ENCODE measurements at regions not wholly inside any gene's neighbourhood (a gene's known extent, or its start where the extent isn't known, plus 50 kb on each side); places are given as distances from the start of the nearest gene placed in this dataset.

- no peaks in the 10 kb centered on the region for H3K79me2 ChIP-seq (ENCODE audit: insufficient read depth, low read depth)
- H3K27ac ChIP-seq = no peak overlapping the region
- no peaks in the 10 kb centered on the region for H4K20me1 ChIP-seq (ENCODE audit: insufficient read depth)
- no peak for TF ChIP-seq CTCF (conservative IDR thresholded peaks at IDR 0.05; ENCODE audit: low read depth, low read length)
- H3K4me3 ChIP-seq (IDR thresholded peaks at IDR 0.05; ENCODE audit: insufficient read depth, low read depth, low read length) = no peak overlapping the region
- H3K9ac ChIP-seq = no peak overlapping the region
- no peak overlapping the region for H2AFZ ChIP-seq (ENCODE audit: low read depth)
- no peaks in the 10 kb centered on the region for H3K4me1 ChIP-seq (ENCODE audit: low read depth, poor library complexity, severe bottlenecking)
- H3K4me2 ChIP-seq = no peak overlapping the region
- H3K36me3 ChIP-seq (ENCODE audit: insufficient read depth) = no peaks in the 10 kb centered on the region
- no peaks in the 10 kb centered on the region for H3K27me3 ChIP-seq (ENCODE audit: insufficient read depth, low read depth)
Observed at GRCh38 chr9:26247861-26248260, 569.6 kb upstream of the TUSC1 start.

DNA sequence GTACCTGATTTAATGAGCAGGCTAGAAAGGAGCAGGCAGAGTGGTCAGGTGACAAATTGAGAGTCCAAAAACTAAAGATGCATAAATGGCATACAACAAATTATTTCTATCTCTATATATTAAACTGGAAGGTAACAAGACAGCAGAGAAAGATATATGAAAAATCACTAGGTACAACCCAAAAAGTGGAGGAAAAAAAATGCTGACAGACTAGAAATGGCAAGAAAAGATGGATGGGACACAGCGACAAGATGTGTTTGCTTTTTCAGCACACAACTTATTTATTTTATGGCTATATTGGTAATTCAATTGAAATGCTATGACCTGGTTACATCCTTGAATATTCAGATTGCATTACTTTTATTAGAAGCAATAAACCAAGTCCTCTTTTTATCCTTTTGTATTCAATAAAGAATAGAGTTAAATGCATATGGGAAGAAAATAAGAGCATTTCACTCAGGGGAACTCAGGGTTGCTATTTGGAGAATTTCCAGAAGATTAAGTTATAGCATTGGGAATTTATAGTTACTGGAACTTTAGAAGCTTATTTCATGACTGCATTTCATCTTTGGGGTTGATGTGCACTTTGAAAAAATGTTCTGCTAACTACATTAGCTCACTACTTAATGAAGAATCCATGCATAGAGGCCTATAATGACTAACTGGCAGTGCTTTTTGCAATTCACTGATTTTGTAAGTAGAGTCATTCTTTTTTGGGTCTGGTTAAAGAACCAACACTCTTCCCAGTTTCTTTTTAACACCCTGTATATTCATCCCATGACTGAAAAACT lies 566.6 kb upstream of the TUSC1 start:
- Histone ChIP-seq H3K79me2 (ENCODE audit: insufficient read depth, low read depth) (no peaks in the 10 kb centered on the region), H3K4me3 (IDR thresholded peaks at IDR 0.05; ENCODE audit: insufficient read depth, low read depth, low read length) (no peak overlapping the region), H3K27ac (no peak overlapping the region), H2AFZ (ENCODE audit: low read depth) (no peak overlapping the region), H3K4me2 (no peak overlapping the region), H3K9ac (no peak overlapping the region), H3K4me1 (ENCODE audit: low read depth, poor library complexity, severe bottlenecking) (no peaks in the 10 kb centered on the region), H3K36me3 (ENCODE audit: insufficient read depth) (no peaks in the 10 kb centered on the region), H3K27me3 (ENCODE audit: insufficient read depth, low read depth) (no peaks in the 10 kb centered on the region), H4K20me1 (ENCODE audit: insufficient read depth) (no peaks in the 10 kb centered on the region)
- TF ChIP-seq CTCF (conservative IDR thresholded peaks at IDR 0.05; ENCODE audit: low read depth, low read length) = no peak

DNA sequence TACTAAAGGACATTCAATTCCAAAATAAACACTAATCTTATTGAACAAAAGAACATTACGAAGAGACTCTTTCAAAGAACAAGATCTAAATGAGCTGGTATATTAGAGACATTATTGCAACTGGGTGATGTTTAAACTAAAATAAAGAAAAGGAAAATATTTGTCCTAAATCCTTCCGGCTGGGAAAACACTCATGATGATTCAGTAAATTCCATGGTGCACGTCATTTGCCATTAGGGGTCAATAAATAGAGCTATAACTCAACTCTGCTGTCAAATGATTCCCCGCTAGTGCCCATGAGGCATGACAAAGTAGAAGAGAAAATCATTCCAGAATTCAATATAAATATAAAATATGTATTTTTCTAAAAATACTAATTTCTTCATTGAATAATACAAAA lies 565.5 kb upstream of the TUSC1 start:
- H3K4me2 ChIP-seq = no peak overlapping the region
- no peak overlapping the region for H3K4me3 ChIP-seq (IDR thresholded peaks at IDR 0.05; ENCODE audit: insufficient read depth, low read depth, low read length)

DNA sequence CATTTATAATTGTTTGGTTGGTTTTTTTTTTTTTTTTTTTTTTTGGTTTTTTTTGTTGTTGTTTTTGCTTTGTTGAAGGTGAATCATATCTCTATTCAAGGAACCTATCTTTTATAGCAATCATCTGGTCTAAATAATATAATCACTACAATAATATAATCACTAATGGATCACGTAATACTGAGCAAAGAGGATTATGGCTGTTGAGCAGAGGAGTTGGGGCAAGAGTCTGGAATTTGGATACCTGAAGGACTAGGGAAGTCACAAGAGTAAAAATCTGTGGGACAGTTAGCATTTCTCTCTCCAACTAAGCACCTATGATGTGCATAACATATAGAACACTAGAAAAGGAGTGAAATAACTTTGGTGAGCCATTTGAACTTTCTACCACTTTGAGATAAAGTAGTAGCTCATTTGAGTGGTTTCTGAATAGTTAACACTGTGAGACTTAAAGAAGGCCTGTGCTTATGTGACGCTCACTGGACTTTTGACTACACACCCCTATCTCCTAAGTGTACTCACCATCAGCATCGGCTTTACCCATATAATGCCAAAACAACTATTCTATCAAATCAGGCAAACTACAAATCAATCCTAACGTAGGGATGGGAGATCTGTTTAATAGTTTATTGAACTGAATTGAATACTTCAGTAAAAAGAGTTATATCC lies 564.9 kb upstream of the TUSC1 start:
- H3K4me2 ChIP-seq = no peak overlapping the region
- no peaks in the 10 kb centered on the region for H3K36me3 ChIP-seq (ENCODE audit: insufficient read depth)
- H3K4me3 ChIP-seq (IDR thresholded peaks at IDR 0.05; ENCODE audit: insufficient read depth, low read depth, low read length) = no peak overlapping the region
- no peaks in the 10 kb centered on the region for H3K27me3 ChIP-seq (ENCODE audit: insufficient read depth, low read depth)
- no peaks in the 10 kb centered on the region for H3K79me2 ChIP-seq (ENCODE audit: insufficient read depth, low read depth)
- no peak overlapping the region for H2AFZ ChIP-seq (ENCODE audit: low read depth)
- H3K9ac ChIP-seq = no peak overlapping the region
- no peak overlapping the region for H3K27ac ChIP-seq
- no peaks in the 10 kb centered on the region for H4K20me1 ChIP-seq (ENCODE audit: insufficient read depth)
- no peak for TF ChIP-seq CTCF (conservative IDR thresholded peaks at IDR 0.05; ENCODE audit: low read depth, low read length)
- H3K4me1 ChIP-seq (ENCODE audit: low read depth, poor library complexity, severe bottlenecking) = no peaks in the 10 kb centered on the region

More for the DNA sequence above, 565.5 kb upstream of the TUSC1 start:
- no peaks in the 10 kb centered on the region for H4K20me1 ChIP-seq (ENCODE audit: insufficient read depth)
- no peak overlapping the region for H2AFZ ChIP-seq (ENCODE audit: low read depth)
- H3K4me1 ChIP-seq (ENCODE audit: low read depth, poor library complexity, severe bottlenecking) = no peaks in the 10 kb centered on the region
- no peak for TF ChIP-seq CTCF (conservative IDR thresholded peaks at IDR 0.05; ENCODE audit: low read depth, low read length)
- no peaks in the 10 kb centered on the region for H3K27me3 ChIP-seq (ENCODE audit: insufficient read depth, low read depth)
- no peaks in the 10 kb centered on the region for H3K79me2 ChIP-seq (ENCODE audit: insufficient read depth, low read depth)
- H3K36me3 ChIP-seq (ENCODE audit: insufficient read depth) = no peaks in the 10 kb centered on the region
- H3K9ac ChIP-seq = no peak overlapping the region
- no peak overlapping the region for H3K27ac ChIP-seq

All from KMS-11 (cell line).